Fibroblast of mammary gland (primary cell): ENCODE measurements at regions not wholly inside any gene's neighbourhood (a gene's known extent, or its start where the extent isn't known, plus 50 kb on each side); places are given as distances from the start of the nearest gene placed in this dataset.
A peak's percentile ranks its signal among the peaks of the same experiment; 100 is the strongest.

Experiments used
- DNase-seq: peaks from one replicate; pipeline ENCODE4 v3.0.0-alpha.2; 2010; ENCODE audit warnings: low read depth
- H3K4me3 ChIP-seq: 2 replicates; pipeline ENCODE4 v1.5.1; 2011; ENCODE audit warnings: low read depth, mild to moderate bottlenecking, low read length, moderate library complexity; ENCODE audit not compliant: control insufficient read depth
- TF ChIP-seq, protein P1 (sequence below): conservative IDR thresholded peaks from 2 replicates; pipeline ENCODE4 v1.5.1; 2011; ENCODE audit warnings: low read depth, low read length, inconsistent platforms; ENCODE audit not compliant: control insufficient read depth, insufficient read depth

DNA sequence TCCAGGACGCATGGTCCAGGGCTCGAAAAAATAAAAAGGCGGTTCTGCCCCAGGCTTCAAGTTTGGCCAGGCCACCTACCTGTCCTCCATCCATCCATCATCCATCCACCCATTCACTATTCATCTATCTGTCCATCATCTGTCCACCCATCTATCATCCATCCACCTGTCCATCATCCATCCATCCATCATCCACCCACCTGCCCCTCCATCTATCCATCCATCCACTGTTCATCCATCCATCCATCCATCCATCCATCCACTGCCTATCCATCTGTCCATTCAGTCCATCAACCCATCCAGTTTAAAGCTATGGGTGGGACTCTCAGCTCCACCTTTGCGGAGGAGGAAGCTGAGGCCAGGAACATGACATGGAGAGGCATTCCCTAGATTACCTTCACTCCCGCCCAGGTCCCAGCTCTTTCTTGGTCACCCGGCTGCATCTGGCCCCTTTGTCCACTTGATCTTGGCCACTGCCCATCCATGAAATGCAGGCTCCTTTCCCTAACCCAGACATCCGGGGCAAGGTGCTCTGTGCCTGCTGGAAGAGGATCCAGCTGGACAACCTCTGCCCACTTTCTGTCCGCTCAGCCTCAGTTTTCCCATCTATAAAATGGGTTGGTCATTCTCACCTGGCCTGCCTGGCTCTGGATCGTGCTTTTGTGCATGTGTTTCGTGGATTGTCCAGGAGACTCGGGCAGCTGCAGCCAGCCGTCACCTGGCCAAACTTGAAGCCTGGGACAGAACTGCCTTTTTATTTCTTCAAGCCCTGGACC lies 236.0 kb upstream of the CIBAR2 start:
- DNase-seq = no peak
- no peak overlapping the region for H3K4me3 ChIP-seq
- TF ChIP-seq, protein P1, sequence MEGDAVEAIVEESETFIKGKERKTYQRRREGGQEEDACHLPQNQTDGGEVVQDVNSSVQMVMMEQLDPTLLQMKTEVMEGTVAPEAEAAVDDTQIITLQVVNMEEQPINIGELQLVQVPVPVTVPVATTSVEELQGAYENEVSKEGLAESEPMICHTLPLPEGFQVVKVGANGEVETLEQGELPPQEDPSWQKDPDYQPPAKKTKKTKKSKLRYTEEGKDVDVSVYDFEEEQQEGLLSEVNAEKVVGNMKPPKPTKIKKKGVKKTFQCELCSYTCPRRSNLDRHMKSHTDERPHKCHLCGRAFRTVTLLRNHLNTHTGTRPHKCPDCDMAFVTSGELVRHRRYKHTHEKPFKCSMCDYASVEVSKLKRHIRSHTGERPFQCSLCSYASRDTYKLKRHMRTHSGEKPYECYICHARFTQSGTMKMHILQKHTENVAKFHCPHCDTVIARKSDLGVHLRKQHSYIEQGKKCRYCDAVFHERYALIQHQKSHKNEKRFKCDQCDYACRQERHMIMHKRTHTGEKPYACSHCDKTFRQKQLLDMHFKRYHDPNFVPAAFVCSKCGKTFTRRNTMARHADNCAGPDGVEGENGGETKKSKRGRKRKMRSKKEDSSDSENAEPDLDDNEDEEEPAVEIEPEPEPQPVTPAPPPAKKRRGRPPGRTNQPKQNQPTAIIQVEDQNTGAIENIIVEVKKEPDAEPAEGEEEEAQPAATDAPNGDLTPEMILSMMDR = no peak

DNA sequence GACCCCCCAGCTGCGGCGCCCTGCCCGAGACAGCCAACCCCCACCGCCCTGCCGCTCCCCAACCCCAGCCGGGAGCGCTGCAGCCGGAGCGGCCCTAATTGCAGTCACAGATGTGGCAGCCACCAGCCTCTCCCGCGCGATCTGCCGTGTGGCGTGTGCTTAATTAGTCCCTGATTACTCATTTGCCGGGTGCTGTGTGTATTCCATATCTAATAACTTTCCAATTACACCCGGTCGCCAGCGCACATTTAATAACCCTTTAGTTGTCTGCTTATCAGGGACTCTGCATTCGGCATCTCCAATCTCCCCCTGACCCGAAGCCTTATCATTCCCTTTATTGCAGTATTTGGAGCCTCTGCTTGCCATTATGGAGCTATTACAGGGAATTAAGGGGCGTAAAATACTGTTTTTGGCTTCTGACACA lies 236.7 kb upstream of the CIBAR2 start:
- no peak overlapping the region for H3K4me3 ChIP-seq
- DNase-seq = no peak
- TF ChIP-seq, protein P1 = no peak

DNA sequence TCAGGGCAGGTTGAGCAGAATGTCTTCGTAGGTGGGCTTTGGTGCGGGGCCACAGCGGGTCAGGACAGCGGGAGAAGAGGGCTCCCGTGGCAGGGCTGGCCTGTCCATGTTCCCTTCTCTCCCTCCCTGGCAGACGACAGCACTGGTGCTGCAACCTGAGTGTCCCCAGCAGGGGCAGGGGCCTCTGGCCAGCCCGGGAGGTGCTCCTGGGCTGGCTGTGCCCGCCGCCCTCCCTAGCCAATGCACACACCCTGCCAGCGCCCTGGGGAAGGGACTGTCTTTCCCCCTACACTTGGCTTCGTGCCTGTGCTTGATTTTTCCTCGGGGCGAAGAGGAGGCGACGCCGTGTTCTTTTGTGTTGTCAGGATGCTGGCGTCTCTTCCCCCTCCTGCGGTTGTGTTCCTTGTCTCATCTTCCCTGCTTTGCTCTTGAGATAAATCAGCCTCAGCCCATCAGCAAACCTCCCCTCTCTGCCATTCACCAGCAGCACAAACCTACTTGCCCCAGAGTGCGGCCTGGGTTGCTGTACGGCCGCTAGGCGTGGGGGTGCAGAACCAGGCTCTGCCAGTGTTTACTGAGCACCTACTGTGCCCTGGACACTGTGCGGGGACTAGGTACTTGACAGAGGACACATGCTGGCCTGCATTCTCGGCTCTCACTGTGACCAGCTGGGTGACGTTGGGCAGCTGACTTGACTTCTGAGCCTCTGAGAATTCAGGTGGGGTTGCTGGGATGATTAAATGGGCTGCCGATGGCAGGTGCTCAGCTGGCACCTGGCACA lies 237.3 kb upstream of the CIBAR2 start:
- no peak for DNase-seq
- no peak overlapping the region for H3K4me3 ChIP-seq
- TF ChIP-seq, protein P1 = no peak

DNA sequence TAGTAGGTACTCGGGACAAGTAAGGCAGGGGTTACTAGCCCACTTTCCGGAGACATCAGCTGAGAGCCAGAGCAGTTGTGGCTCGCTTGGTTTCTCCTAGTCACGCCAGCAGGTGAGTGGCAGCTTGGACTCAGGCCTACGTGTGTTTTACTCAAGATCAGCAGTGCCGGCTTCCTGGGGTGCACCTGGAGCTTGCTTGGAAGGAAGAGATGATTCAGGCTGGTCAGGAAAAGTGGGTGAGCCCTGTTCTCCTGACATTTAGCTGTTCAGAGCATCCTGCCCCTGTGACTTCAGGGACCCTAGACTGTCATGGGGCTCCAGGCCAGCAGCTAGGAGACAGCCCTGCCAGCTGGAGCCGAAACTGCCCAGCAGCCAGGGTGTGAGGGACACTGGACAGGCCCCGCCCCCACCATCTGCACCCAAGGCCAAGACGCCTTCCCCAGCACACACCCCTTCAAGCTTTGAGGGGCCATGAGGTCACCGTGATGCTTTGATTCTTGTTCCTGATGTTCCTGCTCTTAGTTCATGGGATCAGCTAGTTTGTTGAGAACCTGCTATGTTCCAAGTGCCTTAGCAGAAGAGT lies 238.0 kb upstream of the CIBAR2 start:
- DNase-seq = no peak
- TF ChIP-seq, protein P1 = no peak
- H3K4me3 ChIP-seq = no peak overlapping the region

DNA sequence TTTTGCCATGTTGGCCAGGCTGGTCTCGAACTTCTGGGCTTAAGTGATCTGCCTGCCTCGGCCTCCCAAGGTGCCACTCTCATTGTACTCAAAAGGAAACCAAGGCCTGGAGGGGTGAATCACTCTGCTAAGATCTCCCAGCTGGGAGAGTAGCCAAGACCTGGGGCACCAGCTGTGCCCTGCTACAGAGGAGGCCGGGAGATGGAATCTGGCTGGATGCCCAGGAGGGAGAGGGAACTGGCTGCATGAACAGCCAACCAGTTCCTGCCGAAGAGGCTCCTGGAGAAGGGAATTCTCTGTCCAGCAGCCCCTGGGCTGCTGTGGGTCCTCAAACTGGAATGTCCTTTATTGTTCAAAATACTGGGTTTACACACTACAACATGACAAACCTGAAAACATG lies 238.7 kb upstream of the CIBAR2 start:
- peak; percentile 83 for DNase-seq
- no peak overlapping the region for H3K4me3 ChIP-seq
- TF ChIP-seq, protein P1 = no peak

DNA sequence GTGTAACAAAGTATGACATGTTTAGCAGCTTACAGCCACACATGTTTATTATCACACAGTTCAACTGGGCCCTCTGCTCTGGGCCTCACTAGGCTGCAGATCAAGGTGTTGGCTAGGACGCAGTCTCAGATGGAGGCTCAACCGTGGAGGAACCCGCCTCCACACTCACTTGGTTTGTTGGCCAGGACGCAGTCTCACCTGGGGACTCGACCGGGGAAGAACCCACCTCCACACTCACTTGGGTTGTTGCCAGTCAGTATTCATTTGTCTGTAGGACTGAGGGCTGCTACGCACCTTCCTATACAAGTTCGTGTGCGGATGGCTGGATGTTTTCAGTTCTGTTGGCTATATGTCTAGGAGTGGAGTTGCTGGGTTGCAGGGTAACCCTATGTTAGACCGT lies 240.7 kb upstream of the CIBAR2 start:
- TF ChIP-seq, protein P1 = no peak
- H3K4me3 ChIP-seq = no peak overlapping the region
- DNase-seq = no peak
